ENCODE measurements at regions not wholly inside any gene's neighbourhood (a gene's known extent, or its start where the extent isn't known, plus 50 kb on each side); places are given as distances from the start of the nearest gene placed in this dataset.

- TF ChIP-seq EZH2 (IDR thresholded peaks at IDR 0.05; ENCODE audit: low read depth, unreplicated experiment) (no peak), CTCF (conservative IDR thresholded peaks at IDR 0.05; ENCODE audit: low read depth in 2 of 2) (no peak), CREB1 (CRISPR knock-in tag; IDR thresholded peaks at IDR 0.05; ENCODE audit: low read depth) (no peak), POLR2AphosphoS5 (IDR thresholded peaks at IDR 0.05; ENCODE audit: low read depth) (no peak), JUNB (IDR thresholded peaks at IDR 0.05; ENCODE audit: unreplicated experiment) (no peak), REST (IDR thresholded peaks at IDR 0.05; ENCODE audit: unreplicated experiment) (no peak), EZH2phosphoT487 (IDR thresholded peaks at IDR 0.05; ENCODE audit: unreplicated experiment) (no peak), ZNF331 (CRISPR knock-in tag; IDR thresholded peaks at IDR 0.05; ENCODE audit: low read depth) (no peak), STAT1 (IDR thresholded peaks at IDR 0.05; ENCODE audit: unreplicated experiment) (no peak), ZNF462 (CRISPR knock-in tag; IDR thresholded peaks at IDR 0.05) (no peak)
- TF ChIP-seq, protein P1, sequence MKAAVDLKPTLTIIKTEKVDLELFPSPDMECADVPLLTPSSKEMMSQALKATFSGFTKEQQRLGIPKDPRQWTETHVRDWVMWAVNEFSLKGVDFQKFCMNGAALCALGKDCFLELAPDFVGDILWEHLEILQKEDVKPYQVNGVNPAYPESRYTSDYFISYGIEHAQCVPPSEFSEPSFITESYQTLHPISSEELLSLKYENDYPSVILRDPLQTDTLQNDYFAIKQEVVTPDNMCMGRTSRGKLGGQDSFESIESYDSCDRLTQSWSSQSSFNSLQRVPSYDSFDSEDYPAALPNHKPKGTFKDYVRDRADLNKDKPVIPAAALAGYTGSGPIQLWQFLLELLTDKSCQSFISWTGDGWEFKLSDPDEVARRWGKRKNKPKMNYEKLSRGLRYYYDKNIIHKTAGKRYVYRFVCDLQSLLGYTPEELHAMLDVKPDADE (IDR thresholded peaks at IDR 0.05) = no peak
Observed at GRCh38 chr7:41336981-41337380, 365.9 kb downstream of the INHBA start.

All from GM23338 (cell line).